SJSA1 (cell line): ENCODE measurements at regions not wholly inside any gene's neighbourhood (a gene's known extent, or its start where the extent isn't known, plus 50 kb on each side); places are given as distances from the start of the nearest gene placed in this dataset.

ENCODE experiments used
- DNase-seq, 2 experiments: peaks; one replicate each; pipeline ENCODE4 v3.0.0-alpha.2; 2015 to 2020; ENCODE audit warnings: low spot score in 2 of 2, low read depth in 1 of 2
- H3K27ac ChIP-seq: fragments of 250-450 bp; sonication (Bioruptor Pico); 2 replicates; pipeline ENCODE4 v1.5.1; 2020; ENCODE audit warnings: mild to moderate bottlenecking, moderate library complexity
- H3K27me3 ChIP-seq: fragments of 250-450 bp; sonication (Bioruptor Pico); replicated peaks from 2 replicates; pipeline ENCODE4 v1.5.1; 2020; ENCODE audit warnings: mild to moderate bottlenecking, moderate library complexity
- H3K36me3 ChIP-seq: fragments of 250-450 bp; sonication (Bioruptor Pico); 2 replicates; pipeline ENCODE4 v1.5.1; 2020; ENCODE audit warnings: mild to moderate bottlenecking
- H3K4me1 ChIP-seq: fragments of 250-450 bp; sonication (Bioruptor Pico); replicated peaks from 2 replicates; pipeline ENCODE4 v1.6.1; 2021; ENCODE audit warnings: mild to moderate bottlenecking
- H3K4me3 ChIP-seq: fragments of 250-450 bp; sonication (Bioruptor Pico); 2 replicates; pipeline ENCODE4 v1.5.1; 2020; ENCODE audit warnings: mild to moderate bottlenecking
- H3K9me3 ChIP-seq: fragments of 250-450 bp; sonication (Bioruptor Pico); replicated peaks from 2 replicates; pipeline ENCODE4 v1.5.1; 2020; ENCODE audit warnings: mild to moderate bottlenecking

DNA sequence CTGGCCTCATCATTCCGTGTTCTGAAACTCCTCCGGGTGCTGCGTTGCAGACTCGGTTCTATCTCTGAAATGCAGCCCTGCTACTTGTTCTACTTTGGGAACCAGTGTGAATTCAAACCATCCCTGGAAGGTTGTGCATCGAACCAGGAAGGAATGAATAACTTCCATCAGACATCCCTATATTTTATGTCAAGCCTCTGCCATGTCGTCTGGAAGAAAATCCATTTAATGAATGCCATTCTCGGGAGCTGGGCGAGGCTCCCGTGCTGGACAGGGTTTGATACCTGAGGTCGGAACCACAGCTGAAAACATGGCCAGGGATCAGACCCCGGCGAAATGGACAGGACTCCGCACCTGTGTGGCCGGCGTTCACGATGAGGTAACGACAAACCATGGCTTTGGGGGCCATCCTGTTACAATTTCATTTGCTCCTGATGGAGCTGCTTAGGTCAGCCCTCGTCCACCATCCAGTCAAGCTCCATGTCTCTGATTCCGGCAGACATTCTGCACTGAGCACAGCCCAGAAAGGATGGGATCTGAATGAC, 821.6 kb downstream of the GALR1 start:
- no peaks in the 10 kb centered on the region for H3K4me1 ChIP-seq
- H3K36me3 ChIP-seq, result no peaks in the 10 kb centered on the region
- H3K27ac ChIP-seq, result no peak overlapping the region
- H3K4me3 ChIP-seq, result no peak overlapping the region
- no peak for DNase-seq
- H3K9me3 ChIP-seq, result peaks cover 11% of the 10 kb centered on the region
- H3K27me3 ChIP-seq, result no peaks in the 10 kb centered on the region

GRCh38 chr18:78071776-78072175, 822.1 kb downstream of the GALR1 start:
- H3K36me3 ChIP-seq, result no peaks in the 10 kb centered on the region
- H3K9me3 ChIP-seq, result peaks cover 11% of the 10 kb centered on the region
- H3K4me1 ChIP-seq, result no peaks in the 10 kb centered on the region
- no peak overlapping the region for H3K27ac ChIP-seq
- DNase-seq, result no peak
- no peak overlapping the region for H3K4me3 ChIP-seq
- H3K27me3 ChIP-seq, result no peaks in the 10 kb centered on the region

GRCh38 chr18:78072375-78072774, 822.7 kb downstream of the GALR1 start:
- H3K27ac ChIP-seq, result no peak overlapping the region
- no peaks in the 10 kb centered on the region for H3K27me3 ChIP-seq
- DNase-seq, result no peak
- H3K9me3 ChIP-seq, result peaks cover 11% of the 10 kb centered on the region
- H3K4me3 ChIP-seq, result no peak overlapping the region
- H3K36me3 ChIP-seq, result no peaks in the 10 kb centered on the region
- H3K4me1 ChIP-seq, result no peaks in the 10 kb centered on the region

DNA sequence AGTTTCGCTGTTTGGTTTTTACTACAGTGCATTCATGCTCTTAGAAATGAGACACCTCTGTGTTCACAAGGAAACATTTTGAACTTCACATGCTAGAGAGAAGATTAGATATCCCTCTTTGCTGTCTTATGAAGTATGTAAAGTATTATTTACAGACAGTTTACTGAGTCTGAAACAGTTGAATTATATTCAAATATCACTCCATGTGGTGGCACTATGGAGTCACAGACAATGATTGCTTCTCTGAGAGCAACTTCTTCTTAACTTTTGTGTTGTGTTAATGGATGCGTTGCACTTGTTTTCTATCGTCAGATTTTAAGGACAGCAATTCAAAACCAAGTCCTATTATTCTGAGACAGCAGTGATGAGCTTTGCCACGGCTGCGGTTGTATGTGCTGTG, 823.6 kb downstream of the GALR1 start:
- DNase-seq, result no peak
- no peak overlapping the region for H3K27ac ChIP-seq
- H3K36me3 ChIP-seq, result no peaks in the 10 kb centered on the region
- no peaks in the 10 kb centered on the region for H3K27me3 ChIP-seq
- H3K9me3 ChIP-seq, result peaks cover 11% of the 10 kb centered on the region
- H3K4me3 ChIP-seq, result no peak overlapping the region
- H3K4me1 ChIP-seq, result no peaks in the 10 kb centered on the region

DNA sequence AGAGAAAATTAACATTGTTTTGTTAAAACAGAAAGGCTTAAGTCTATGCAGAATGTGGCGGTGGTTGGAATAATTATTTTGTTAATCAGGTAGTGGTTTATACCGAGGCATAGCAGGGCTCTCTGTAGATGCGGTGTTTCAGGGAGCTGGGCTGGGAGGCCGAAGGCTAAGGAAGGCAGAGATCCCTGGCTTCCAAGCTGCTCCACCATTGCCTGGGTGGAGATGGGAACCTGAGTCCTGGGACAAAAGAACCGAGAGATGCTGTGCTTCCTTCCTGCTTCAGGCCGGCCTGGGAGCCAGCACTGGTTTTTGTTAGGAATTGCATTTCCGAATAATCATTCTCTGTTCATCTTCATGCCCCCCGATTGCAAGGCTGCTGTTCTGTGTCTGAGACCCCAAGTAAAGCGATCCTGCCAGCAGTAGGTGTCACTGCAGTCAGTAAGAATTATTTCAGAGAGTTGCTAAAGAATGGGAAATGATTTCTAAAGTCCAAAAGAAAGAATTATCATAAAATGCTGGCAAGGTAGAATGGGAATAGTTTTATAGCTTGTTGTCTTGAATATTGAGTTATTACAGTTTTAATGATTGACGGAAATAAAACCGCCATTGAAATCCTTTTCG, 824.9 kb downstream of the GALR1 start:
- Histone ChIP-seq H3K36me3 (no peaks in the 10 kb centered on the region), H3K27ac (no peak overlapping the region), H3K27me3 (no peaks in the 10 kb centered on the region), H3K9me3 (peaks cover 11% of the 10 kb centered on the region; the same call in 1 of the 2 replicates), H3K4me1 (no peaks in the 10 kb centered on the region), H3K4me3 (no peak overlapping the region)
- DNase-seq, result no peak

DNA sequence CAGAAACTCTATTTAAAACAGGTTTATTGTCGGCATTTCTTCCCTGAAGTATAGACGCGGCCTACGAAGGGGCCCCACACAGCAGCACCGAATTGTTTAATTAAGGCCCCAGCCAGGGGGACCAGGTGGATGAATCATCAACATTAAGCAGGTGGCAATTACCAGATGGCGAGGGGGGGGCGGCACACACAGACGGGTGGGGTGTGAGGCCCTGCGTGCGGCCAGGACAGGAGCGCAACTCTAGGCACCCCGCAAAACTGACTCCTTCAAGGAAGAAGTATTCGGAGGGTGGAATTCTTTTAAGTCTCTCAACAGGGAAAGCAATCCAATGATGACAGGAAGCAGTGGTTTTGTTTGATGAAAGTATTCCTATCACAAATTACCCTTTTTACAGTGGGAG, 830.4 kb downstream of the GALR1 start:
- Histone ChIP-seq H3K36me3 (no peaks in the 10 kb centered on the region), H3K27ac (no peak overlapping the region), H3K4me3 (no peak overlapping the region), H3K9me3 (peaks cover 13% of the 10 kb centered on the region; the same call in 1 of the 2 replicates), H3K27me3 (no peaks in the 10 kb centered on the region), H3K4me1 (no peaks in the 10 kb centered on the region)
- DNase-seq, result no peak

DNA sequence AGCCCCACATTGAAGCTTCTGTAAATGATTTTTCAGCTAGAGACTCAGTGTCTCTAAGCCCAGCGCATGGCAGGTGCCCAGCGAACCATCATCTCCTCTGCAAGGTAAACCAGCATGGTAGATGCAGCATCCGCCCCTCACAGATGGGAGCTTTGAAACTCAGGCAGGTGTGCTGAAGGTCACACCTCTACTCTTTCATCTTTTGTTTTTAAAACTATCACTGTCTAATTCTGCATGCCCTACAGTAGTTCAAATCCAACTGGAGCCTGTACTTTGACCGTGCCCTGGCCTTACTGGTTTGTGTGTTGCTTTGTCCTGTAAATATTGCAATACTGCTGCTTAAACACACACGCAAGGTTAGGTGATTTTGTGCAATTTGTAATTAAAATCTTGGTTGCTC, 831.1 kb downstream of the GALR1 start:
- Histone ChIP-seq H3K4me3 (no peak overlapping the region), H3K36me3 (no peaks in the 10 kb centered on the region), H3K4me1 (no peaks in the 10 kb centered on the region), H3K9me3 (peaks cover 13% of the 10 kb centered on the region; the same call in 1 of the 2 replicates), H3K27me3 (no peaks in the 10 kb centered on the region), H3K27ac (no peak overlapping the region)
- no peak for DNase-seq

DNA sequence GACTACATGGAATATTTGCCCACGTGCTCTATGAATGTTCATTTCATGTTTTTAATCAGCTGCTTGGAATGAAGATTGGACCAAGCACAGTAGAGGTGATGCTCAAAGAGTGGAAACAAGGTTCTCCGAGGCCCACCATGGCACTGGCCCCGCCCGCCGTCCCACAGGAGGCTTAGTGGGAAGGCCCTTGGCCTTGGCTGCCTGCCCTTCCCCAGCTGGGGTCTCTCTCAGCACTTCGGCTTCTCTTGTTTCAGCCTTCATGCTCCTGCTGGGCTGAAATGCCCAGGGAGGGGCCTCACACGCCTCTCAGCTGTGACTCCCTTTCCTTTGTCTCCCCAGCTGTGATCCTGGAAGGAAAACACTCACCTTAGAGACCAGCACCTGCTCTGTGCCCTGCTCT, 833.2 kb downstream of the GALR1 start:
- peaks cover 13% of the 10 kb centered on the region; the same call in 1 of the 2 replicates for H3K9me3 ChIP-seq
- DNase-seq, result no peak

DNA sequence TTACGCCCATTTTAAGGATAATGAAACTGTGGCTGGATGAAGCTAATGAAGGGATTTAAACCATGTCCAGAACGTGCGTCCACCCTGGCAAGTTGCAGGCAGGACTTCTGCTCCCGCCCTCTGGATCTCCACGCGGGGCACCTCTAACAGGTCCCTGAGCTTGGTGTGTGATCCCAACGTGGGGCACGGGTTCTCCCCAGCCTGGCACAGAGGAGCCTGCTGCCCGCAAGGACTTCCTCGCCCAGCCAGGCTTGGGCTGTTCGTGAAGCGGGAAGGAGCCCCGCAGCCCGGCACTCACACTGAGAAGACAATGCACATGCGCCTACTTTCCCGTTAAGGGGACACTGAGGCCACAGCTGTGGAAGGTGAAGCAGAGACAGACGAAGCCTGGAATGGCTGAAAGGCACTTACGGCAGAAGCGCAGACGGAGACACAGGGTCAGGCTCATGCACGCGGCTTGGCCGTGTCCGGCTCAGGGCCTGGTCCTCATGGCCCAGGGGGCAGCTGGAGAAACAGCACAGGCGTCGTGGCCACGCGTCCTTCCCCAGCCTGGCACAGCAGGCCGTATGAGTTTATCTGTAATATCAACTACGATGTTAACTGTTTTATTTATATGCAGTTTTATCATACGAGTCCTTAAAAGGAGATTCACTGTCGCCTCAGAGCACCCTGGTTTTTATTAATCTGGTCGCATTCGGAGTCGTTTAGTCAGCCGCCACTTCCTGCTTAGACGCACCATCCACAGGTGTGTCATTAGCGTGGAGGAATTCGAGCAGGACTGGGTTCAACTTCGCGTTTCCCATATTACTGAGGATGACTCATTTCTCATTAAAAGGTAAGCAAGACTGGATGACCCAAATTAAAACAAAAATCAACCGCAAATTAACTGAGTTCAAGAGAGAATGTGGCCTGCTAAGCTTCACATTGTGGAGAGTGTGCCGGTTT, 835.9 kb downstream of the GALR1 start:
- Histone ChIP-seq H3K36me3 (no peaks in the 10 kb centered on the region), H3K4me1 (no peaks in the 10 kb centered on the region), H3K9me3 (peaks cover 15% of the 10 kb centered on the region; the same call in 1 of the 2 replicates), H3K4me3 (no peak overlapping the region), H3K27ac (no peak overlapping the region), H3K27me3 (no peaks in the 10 kb centered on the region)
- DNase-seq, result no peak

More for the DNA sequence above, 833.2 kb downstream of the GALR1 start:
- no peaks in the 10 kb centered on the region for H3K4me1 ChIP-seq
- no peak overlapping the region for H3K4me3 ChIP-seq
- H3K27ac ChIP-seq, result no peak overlapping the region
- H3K36me3 ChIP-seq, result no peaks in the 10 kb centered on the region
- H3K27me3 ChIP-seq, result no peaks in the 10 kb centered on the region

DNA sequence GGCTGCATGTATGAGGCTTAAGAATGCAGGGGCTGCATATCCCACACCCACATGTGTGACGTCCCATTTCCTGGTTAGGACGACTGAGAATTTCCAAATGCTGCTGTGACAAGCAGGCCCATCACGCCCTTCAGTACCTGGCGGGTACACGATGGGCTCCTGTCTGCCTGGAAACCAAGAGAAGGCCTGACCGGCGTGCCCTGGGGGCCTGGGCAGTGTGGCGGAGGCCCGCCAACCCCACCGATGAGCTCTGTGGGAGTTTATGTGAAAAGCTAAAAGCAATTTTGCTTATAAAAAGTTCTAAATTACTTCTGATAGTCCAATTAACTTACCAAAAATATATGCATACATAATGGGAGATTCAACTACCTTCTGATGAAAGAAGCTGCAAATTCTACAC, 837.3 kb downstream of the GALR1 start:
- no peaks in the 10 kb centered on the region for H3K27me3 ChIP-seq
- H3K4me3 ChIP-seq, result no peak overlapping the region
- H3K36me3 ChIP-seq, result no peaks in the 10 kb centered on the region
- no peak overlapping the region for H3K27ac ChIP-seq
- H3K9me3 ChIP-seq, result peaks cover 13% of the 10 kb centered on the region; the same call in 1 of the 2 replicates
- no peaks in the 10 kb centered on the region for H3K4me1 ChIP-seq
- no peak for DNase-seq

DNA sequence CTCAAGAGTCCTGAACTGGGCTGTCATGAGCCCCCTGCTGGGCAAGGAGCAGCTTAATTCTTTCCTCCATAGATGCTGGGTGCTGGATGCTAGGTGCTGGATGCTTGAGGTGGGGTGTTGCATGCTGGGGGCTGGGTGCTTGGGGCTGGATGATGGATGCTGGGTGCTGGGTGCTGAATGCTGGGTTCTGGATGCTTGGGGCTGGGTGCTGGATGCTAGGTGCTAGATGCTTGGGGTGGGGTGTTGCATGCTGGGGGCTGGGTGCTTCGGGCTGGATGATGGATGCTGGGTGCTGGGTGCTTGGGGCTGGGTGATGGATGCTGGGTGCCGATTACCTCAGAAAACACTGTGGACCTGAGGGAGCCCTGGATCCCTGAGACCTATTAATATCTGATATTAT, 837.7 kb downstream of the GALR1 start:
- Histone ChIP-seq H3K27me3 (no peaks in the 10 kb centered on the region), H3K4me3 (no peak overlapping the region), H3K9me3 (peaks cover 13% of the 10 kb centered on the region; the same call in 1 of the 2 replicates), H3K36me3 (no peaks in the 10 kb centered on the region), H3K4me1 (no peaks in the 10 kb centered on the region), H3K27ac (no peak overlapping the region)
- DNase-seq, result no peak

DNA sequence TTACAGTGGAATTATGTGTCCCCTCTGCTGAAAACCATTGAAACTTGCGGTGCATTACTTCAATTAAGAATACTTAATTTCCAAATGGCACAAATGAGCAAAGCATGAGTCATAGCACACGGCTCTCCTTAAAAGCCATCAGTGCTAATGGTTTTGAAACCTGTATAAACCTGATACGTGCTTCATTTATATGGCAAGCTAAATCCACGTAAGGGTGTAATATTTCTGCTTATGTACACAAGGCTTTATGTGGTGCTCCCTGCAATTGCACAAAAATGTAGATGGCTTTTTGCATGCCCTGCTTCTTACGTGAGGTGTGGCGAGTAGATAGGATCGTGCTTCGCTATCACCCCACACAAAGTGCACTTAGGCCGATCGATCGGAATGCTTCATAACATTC, 840.9 kb downstream of the GALR1 start:
- H3K4me1 ChIP-seq, result no peaks in the 10 kb centered on the region
- no peak overlapping the region for H3K27ac ChIP-seq
- H3K36me3 ChIP-seq, result no peaks in the 10 kb centered on the region
- no peak for DNase-seq
- no peak overlapping the region for H3K4me3 ChIP-seq
- no peaks in the 10 kb centered on the region for H3K27me3 ChIP-seq
- peaks cover 7% of the 10 kb centered on the region; the same call in 1 of the 2 replicates for H3K9me3 ChIP-seq

GRCh38 chr18:78092901-78093300, 843.3 kb downstream of the GALR1 start:
- H3K27me3 ChIP-seq, result no peaks in the 10 kb centered on the region
- no peak overlapping the region for H3K27ac ChIP-seq
- no peaks in the 10 kb centered on the region for H3K4me1 ChIP-seq
- H3K36me3 ChIP-seq, result no peaks in the 10 kb centered on the region
- no peak overlapping the region for H3K4me3 ChIP-seq
- H3K9me3 ChIP-seq, result peaks cover 7% of the 10 kb centered on the region; the same call in 1 of the 2 replicates
- no peak for DNase-seq
